ENCODE measurements at regions not wholly inside any gene's neighbourhood (a gene's known extent, or its start where the extent isn't known, plus 50 kb on each side); places are given as distances from the start of the nearest gene placed in this dataset.

GRCh38 chr7:53771701-53772100 is 736.3 kb downstream of the POM121L12 start:
- Histone ChIP-seq H4K8ac (ENCODE audit: low read depth in 2 of 2, low read length in 2 of 2) (no peak overlapping the region), H3K14ac (replicated peaks; ENCODE audit: low read depth, low read length) (no peak overlapping the region), H2BK120ac (ENCODE audit: low read depth, low read length) (no peak overlapping the region), H2BK15ac (ENCODE audit: low read depth, low read length) (no peak overlapping the region), H3K4me1 (ENCODE audit: control insufficient read depth, insufficient read depth, low read length) (no peaks in the 10 kb centered on the region), H2AK9ac (replicated peaks; ENCODE audit: low read depth, low read length, poor library complexity) (no peak overlapping the region), H3K9me3 (ENCODE audit: control insufficient read depth, insufficient read depth, low read length) (peaks cover 11% of the 10 kb centered on the region; the same call in 1 of the 2 replicates), H4K5ac (ENCODE audit: low read depth, low read length) (no peak overlapping the region), H3K4me2 (ENCODE audit: low read depth, low read length) (no peak overlapping the region), H3K56ac (ENCODE audit: extremely low read depth, insufficient read depth, low read length) (no peak overlapping the region), H3K9me1 (ENCODE audit: insufficient read depth, low read length) (no peaks in the 10 kb centered on the region), H3K36me3 (ENCODE audit: control insufficient read depth, insufficient read depth, low read length) (no peaks in the 10 kb centered on the region), H3K9ac (ENCODE audit: low read depth, low read length) (no peak overlapping the region), H2AFZ (replicated peaks; ENCODE audit: low read length, poor library complexity) (no peak overlapping the region), H4K91ac (ENCODE audit: insufficient read depth, low read depth, low read length) (no peak overlapping the region), H3K4ac (ENCODE audit: low read depth, low read length) (no peak overlapping the region), H3K79me1 (ENCODE audit: low read depth in 1 of 2, low read length in 2 of 2) (no peaks in the 10 kb centered on the region), H3K27me3 (ENCODE audit: control insufficient read depth, insufficient read depth, low read length) (no peaks in the 10 kb centered on the region), H2BK5ac (ENCODE audit: low read depth, low read length, poor library complexity, severe bottlenecking) (no peak overlapping the region), H2AK5ac (ENCODE audit: low read depth, low read length) (no peak overlapping the region), H3K18ac (ENCODE audit: low read depth, low read length) (no peak overlapping the region), H3K23ac (ENCODE audit: low read depth, low read length) (no peak overlapping the region), H3K27ac (ENCODE audit: insufficient read depth, low read length) (no peak overlapping the region), H4K20me1 (ENCODE audit: insufficient read depth, low read length) (no peaks in the 10 kb centered on the region), H3K4me3 (ENCODE audit: insufficient read depth, low read depth, low read length) (no peak overlapping the region), H2BK20ac (ENCODE audit: low read depth, low read length) (no peak overlapping the region)
- dilution Hi-C loops (cut with HindIII; ENCODE audit: low sequenced_read_pairs, unreplicated experiment) (no loop called here), intact Hi-C loops (cut with micrococcal nuclease) (no loop called here), in situ Hi-C loops (cut with MboI; ENCODE audit: low sequenced_read_pairs) (no loop called here)
- ATAC-seq (ENCODE audit: low read depth) (no peak), DNase-seq (no peak)
- no TSS peak for BruUV-seq (replicated peaks)
- POLR2A ChIA-PET (ENCODE audit: unreplicated experiment): no interaction called here
- WGBS, 2 experiments (ENCODE audit: extremely low coverage in 2 of 2, insufficient read length in 1 of 2): no CpG with 5 or more reads among the region's 2 CpGs
- no peak for TF ChIP-seq MXI1 (IDR thresholded peaks at IDR 0.05; ENCODE audit: borderline replicate concordance, low read depth, low read length)
- TF ChIP-seq BHLHE40 (IDR thresholded peaks at IDR 0.05; ENCODE audit: low read depth, low read length): no peak
- TF ChIP-seq MAZ (IDR thresholded peaks at IDR 0.05; ENCODE audit: borderline replicate concordance, low read depth, low read length): no peak
- CTCF ChIA-PET: no interaction called here
